Prostate gland (tissue), 2 donors: ENCODE measurements at regions not wholly inside any gene's neighbourhood (a gene's known extent, or its start where the extent isn't known, plus 50 kb on each side); places are given as distances from the start of the nearest gene placed in this dataset.

Experiments
- POLR2A ChIP-seq: fragments of 450-650 bp; IDR thresholded peaks from one replicate; pipeline ENCODE4 v1.6.1; 2016; ENCODE audit warnings: antibody characterized with exemption, mild to moderate bottlenecking
- POLR2AphosphoS5 ChIP-seq: sonication (generic); formaldehyde crosslinking; IDR thresholded peaks from one replicate; pipeline ENCODE4 v1.6.1; 2017; ENCODE audit warnings: antibody characterized with exemption
- TF ChIP-seq, protein P1 (sequence below), 4 experiments: fragments of 200-600 bp in 2 of 4; fragments of 450-650 bp in 2 of 4; sonication (generic) in 2 of 4; IDR thresholded peaks; 1 replicate in 3 of 4; 2 replicates in 1 of 4; pipeline ENCODE4 v1.5.1; 2016 to 2019; ENCODE audit warnings: antibody characterized with exemption in 4 of 4, mild to moderate bottlenecking in 2 of 4, moderate library complexity in 2 of 4

DNA sequence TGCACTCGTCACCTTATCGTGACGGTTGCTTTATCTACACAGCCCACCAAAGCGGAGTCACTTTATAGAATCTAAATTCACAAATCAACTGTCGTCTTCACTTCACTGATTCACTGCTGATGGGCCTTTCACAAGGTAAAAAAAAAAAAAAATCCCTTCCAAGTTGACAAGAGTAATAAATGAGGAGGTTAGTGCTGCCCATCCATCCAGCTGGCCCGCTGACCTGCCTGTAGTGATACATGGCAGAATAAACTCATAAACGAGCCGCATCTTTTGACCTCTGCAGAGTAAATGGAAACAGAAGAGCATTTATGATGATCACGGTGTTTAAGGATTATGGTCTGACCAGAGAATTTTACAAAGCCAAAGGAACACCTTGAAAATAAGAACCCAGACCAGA lies 227.3 kb upstream of the IRX5 start:
- TF ChIP-seq, protein P1, sequence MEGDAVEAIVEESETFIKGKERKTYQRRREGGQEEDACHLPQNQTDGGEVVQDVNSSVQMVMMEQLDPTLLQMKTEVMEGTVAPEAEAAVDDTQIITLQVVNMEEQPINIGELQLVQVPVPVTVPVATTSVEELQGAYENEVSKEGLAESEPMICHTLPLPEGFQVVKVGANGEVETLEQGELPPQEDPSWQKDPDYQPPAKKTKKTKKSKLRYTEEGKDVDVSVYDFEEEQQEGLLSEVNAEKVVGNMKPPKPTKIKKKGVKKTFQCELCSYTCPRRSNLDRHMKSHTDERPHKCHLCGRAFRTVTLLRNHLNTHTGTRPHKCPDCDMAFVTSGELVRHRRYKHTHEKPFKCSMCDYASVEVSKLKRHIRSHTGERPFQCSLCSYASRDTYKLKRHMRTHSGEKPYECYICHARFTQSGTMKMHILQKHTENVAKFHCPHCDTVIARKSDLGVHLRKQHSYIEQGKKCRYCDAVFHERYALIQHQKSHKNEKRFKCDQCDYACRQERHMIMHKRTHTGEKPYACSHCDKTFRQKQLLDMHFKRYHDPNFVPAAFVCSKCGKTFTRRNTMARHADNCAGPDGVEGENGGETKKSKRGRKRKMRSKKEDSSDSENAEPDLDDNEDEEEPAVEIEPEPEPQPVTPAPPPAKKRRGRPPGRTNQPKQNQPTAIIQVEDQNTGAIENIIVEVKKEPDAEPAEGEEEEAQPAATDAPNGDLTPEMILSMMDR (IDR thresholded peaks at IDR 0.05) = no peak
- no peak for TF ChIP-seq POLR2AphosphoS5
- TF ChIP-seq POLR2A = no peak
